Endodermal cell (in vitro differentiated cells): ENCODE measurements at regions not wholly inside any gene's neighbourhood (a gene's known extent, or its start where the extent isn't known, plus 50 kb on each side); places are given as distances from the start of the nearest gene placed in this dataset.

Source experiments
- DNase-seq: peaks from one replicate; pipeline ENCODE4 v3.0.0-alpha.2; 2017
- H3K27ac ChIP-seq: 2 replicates; pipeline ENCODE4 v1.5.1; 2013; ENCODE audit warnings: mild to moderate bottlenecking, low read depth, low read length, moderate library complexity
- H3K27me3 ChIP-seq: 2 replicates; pipeline ENCODE4 v1.6.1; 2013; ENCODE audit warnings: mild to moderate bottlenecking, low read length, moderate library complexity; ENCODE audit not compliant: insufficient read depth, control insufficient read depth, poor library complexity, severe bottlenecking
- H3K36me3 ChIP-seq: 2 replicates; pipeline ENCODE4 v1.7.0; 2013; ENCODE audit warnings: mild to moderate bottlenecking, low read length, moderate library complexity; ENCODE audit not compliant: control insufficient read depth, insufficient read depth
- H3K4me1 ChIP-seq: one replicate; pipeline ENCODE4 v1.7.0; 2013; ENCODE audit warnings: low read length; ENCODE audit not compliant: control insufficient read depth, insufficient read depth
- H3K4me3 ChIP-seq: 2 replicates; pipeline ENCODE4 v1.5.1; 2013; ENCODE audit warnings: mild to moderate bottlenecking, low read length, moderate library complexity
- H3K9ac ChIP-seq: 2 replicates; pipeline ENCODE4 v1.6.1; 2013; ENCODE audit warnings: mild to moderate bottlenecking, low read length, moderate library complexity; ENCODE audit not compliant: poor library complexity, severe bottlenecking; ENCODE audit errors: extremely low read depth
- H3K9me3 ChIP-seq: 2 replicates; pipeline ENCODE4 v1.6.1; 2013; ENCODE audit warnings: mild to moderate bottlenecking, low read length, moderate library complexity; ENCODE audit not compliant: control insufficient read depth
- H3K27ac Mint-ChIP-seq: 2 replicates; pipeline ENCODE4 v1.8.0; 2020; ENCODE audit warnings: mixed read lengths
- H3K27me3 Mint-ChIP-seq: 2 replicates; pipeline ENCODE4 v1.8.0; 2021; ENCODE audit warnings: mild to moderate bottlenecking, mixed read lengths; ENCODE audit not compliant: insufficient read depth
- H3K36me3 Mint-ChIP-seq: 2 replicates; pipeline ENCODE4 v1.8.0; 2020; ENCODE audit warnings: low read depth, mixed read lengths
- H3K4me1 Mint-ChIP-seq: 2 replicates; pipeline ENCODE4 v1.8.0; 2020; ENCODE audit warnings: mixed read lengths
- H3K4me3 Mint-ChIP-seq: 2 replicates; pipeline ENCODE4 v1.8.0; 2020; ENCODE audit warnings: mild to moderate bottlenecking, moderate library complexity, mixed read lengths
- H3K9me3 Mint-ChIP-seq: 2 replicates; pipeline ENCODE4 v1.8.0; 2020; ENCODE audit warnings: mild to moderate bottlenecking, mixed read lengths
- WGBS, 2 experiments: methylation state at CpG; one replicate each; pipeline versions ENCODE4 v1.1.5 to v1.1.7; 2013; ENCODE audit warnings: missing lambda C conversion rate in 2 of 2, mixed read lengths in 1 of 2; ENCODE audit not compliant: insufficient coverage in 1 of 2, insufficient read length in 1 of 2; 5-methylcytosine and 5-hydroxymethylcytosine counted together
- TF ChIP-seq, protein P1 (sequence below): fragments of 200-600 bp; sonication (generic); conservative IDR thresholded peaks from 2 replicates; pipeline ENCODE4 v1.5.0; 2021; ENCODE audit warnings: antibody characterized with exemption, mild to moderate bottlenecking

DNA sequence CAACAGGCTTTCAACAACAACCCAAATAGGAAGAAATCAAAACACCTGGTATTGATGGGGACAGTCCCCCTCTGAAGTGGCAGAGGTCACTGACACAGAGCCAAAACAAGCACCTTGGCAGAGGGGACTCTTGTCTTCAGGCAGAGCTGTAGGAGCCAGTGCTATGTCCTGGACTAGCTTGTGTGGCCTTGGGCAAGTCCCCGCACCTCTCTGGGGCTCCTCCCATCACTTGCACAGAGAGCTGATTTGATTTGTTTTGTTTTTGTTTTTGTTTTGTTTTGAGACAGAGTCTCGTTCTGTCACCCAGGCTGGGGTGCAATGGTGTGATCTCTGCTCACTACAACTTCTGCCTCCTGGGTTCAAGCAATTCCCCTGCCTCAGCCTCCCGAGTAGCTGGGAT, 100.8 kb downstream of the C9orf50 start:
- DNase-seq: no peak
- Mint-ChIP-seq H3K9me3 (peaks cover 9% of the 10 kb centered on the region), H3K4me1 (peaks cover 12% of the 10 kb centered on the region), H3K27me3 (peaks cover 10% of the 10 kb centered on the region), H3K4me3 (no peak overlapping the region), H3K27ac (no peak overlapping the region), H3K36me3 (no peaks in the 10 kb centered on the region)
- no peak overlapping the region for H3K27ac ChIP-seq
- peaks cover 6% of the 10 kb centered on the region for H3K9me3 ChIP-seq
- H3K27me3 ChIP-seq: no peaks in the 10 kb centered on the region
- H3K36me3 ChIP-seq: no peaks in the 10 kb centered on the region
- TF ChIP-seq, protein P1, sequence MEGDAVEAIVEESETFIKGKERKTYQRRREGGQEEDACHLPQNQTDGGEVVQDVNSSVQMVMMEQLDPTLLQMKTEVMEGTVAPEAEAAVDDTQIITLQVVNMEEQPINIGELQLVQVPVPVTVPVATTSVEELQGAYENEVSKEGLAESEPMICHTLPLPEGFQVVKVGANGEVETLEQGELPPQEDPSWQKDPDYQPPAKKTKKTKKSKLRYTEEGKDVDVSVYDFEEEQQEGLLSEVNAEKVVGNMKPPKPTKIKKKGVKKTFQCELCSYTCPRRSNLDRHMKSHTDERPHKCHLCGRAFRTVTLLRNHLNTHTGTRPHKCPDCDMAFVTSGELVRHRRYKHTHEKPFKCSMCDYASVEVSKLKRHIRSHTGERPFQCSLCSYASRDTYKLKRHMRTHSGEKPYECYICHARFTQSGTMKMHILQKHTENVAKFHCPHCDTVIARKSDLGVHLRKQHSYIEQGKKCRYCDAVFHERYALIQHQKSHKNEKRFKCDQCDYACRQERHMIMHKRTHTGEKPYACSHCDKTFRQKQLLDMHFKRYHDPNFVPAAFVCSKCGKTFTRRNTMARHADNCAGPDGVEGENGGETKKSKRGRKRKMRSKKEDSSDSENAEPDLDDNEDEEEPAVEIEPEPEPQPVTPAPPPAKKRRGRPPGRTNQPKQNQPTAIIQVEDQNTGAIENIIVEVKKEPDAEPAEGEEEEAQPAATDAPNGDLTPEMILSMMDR: no peak
- H3K4me1 ChIP-seq: no peaks in the 10 kb centered on the region
- H3K4me3 ChIP-seq: no peak overlapping the region
- 84 to 90% methylated on average over 2 to 3 of the region's 3 CpGs for WGBS, 2 experiments
- H3K9ac ChIP-seq: no peak overlapping the region

DNA sequence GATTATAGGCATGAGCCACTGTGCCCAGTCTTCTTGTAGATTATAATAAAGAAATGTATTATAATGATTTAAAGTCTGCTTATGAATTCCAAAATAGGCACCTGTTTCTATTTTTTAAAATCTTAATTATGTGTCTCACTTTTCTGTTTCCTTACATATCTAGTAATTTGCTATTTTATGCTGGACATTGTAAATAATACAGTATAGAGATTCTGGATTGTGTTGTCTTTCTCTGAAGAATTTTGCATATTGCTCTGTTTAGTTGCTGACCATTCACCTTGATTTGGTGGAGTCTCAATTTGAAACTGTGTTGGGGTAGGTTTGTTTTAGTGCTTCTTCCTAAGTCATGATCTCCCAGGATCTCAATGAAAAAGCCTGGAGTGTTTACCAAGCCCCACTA, 102.8 kb downstream of the C9orf50 start:
- H3K36me3 ChIP-seq: no peaks in the 10 kb centered on the region
- peaks cover 10% of the 10 kb centered on the region for H3K27me3 Mint-ChIP-seq
- H3K4me3 ChIP-seq: no peak overlapping the region
- H3K9ac ChIP-seq: no peak overlapping the region
- H3K27me3 ChIP-seq: no peaks in the 10 kb centered on the region
- H3K36me3 Mint-ChIP-seq: peaks cover 5% of the 10 kb centered on the region
- no peak overlapping the region for H3K4me3 Mint-ChIP-seq
- H3K27ac Mint-ChIP-seq: no peak overlapping the region
- H3K4me1 Mint-ChIP-seq: no peaks in the 10 kb centered on the region
- peaks cover 29% of the 10 kb centered on the region for H3K9me3 Mint-ChIP-seq
- no peaks in the 10 kb centered on the region for H3K4me1 ChIP-seq
- no peak for DNase-seq
- TF ChIP-seq, protein P1: no peak
- H3K27ac ChIP-seq: no peak overlapping the region
- peaks cover 26% of the 10 kb centered on the region for H3K9me3 ChIP-seq

DNA sequence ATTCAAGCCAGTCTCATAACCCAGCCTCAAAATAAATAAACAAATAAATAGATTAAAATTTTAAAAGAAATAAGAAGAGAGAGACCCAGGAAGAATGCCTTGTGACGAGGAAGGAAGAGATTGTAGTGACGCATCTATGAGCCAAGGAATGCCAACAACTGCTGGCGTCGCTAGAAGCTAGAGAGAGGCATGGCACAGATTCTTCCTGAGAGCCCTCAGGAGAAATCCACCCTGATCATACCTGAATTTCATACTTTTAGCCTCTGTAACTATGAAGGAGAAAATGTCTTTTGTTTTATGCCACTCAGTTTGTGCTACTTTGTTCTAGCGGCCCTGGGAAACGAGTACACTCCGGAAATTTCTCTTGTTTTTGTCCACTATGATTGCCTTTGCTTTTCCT, 103.9 kb downstream of the C9orf50 start:
- no peak overlapping the region for H3K4me3 ChIP-seq
- no peak overlapping the region for H3K9ac ChIP-seq
- H3K27me3 Mint-ChIP-seq: peaks cover 10% of the 10 kb centered on the region
- H3K36me3 ChIP-seq: no peaks in the 10 kb centered on the region
- H3K27ac ChIP-seq: no peak overlapping the region
- TF ChIP-seq, protein P1: no peak
- no peaks in the 10 kb centered on the region for H3K4me1 ChIP-seq
- WGBS, 2 experiments: 89 to 96% methylated on average over 6 to 7 of the region's 7 CpGs
- no peaks in the 10 kb centered on the region for H3K4me1 Mint-ChIP-seq
- H3K27me3 ChIP-seq: no peaks in the 10 kb centered on the region
- peaks cover 36% of the 10 kb centered on the region for H3K9me3 ChIP-seq
- no peak for DNase-seq
- no peak overlapping the region for H3K27ac Mint-ChIP-seq
- no peak overlapping the region for H3K4me3 Mint-ChIP-seq
- H3K36me3 Mint-ChIP-seq: peaks cover 5% of the 10 kb centered on the region
- peaks cover 37% of the 10 kb centered on the region for H3K9me3 Mint-ChIP-seq
